SK-N-SH (cell line): ENCODE measurements at regions not wholly inside any gene's neighbourhood (a gene's known extent, or its start where the extent isn't known, plus 50 kb on each side); places are given as distances from the start of the nearest gene placed in this dataset.

Source experiments
- CTCF ChIA-PET: fragments of 300-600, 350-600 bp; formaldehyde crosslinking; extraction: SDS; loops from one replicate; lab custom pipeline; 2021; lab: Yijun Ruan, JAX
- POLR2A ChIA-PET: fragments of 350-600 bp; sonication (Branson Sonifier 250); formaldehyde crosslinking; extraction: SDS; loops from one replicate; lab custom pipeline; 2020; ENCODE audit warnings: antibody characterized with exemption, inconsistent platforms; lab: Yijun Ruan, JAX
- DNase-seq: peaks from one replicate; pipeline ENCODE4 v3.0.0; 2012
- H2AFZ ChIP-seq: fragments of 200-600 bp; sonication (generic); 2 replicates; pipeline ENCODE4 v1.8.1; 2016; ENCODE audit warnings: antibody characterized with exemption, mild to moderate bottlenecking, low read depth
- H3F3A ChIP-seq: fragments of 200-600 bp; sonication (generic); replicated peaks from 2 replicates; pipeline ENCODE3; 2016; ENCODE audit warnings: antibody characterized with exemption, mild to moderate bottlenecking; ENCODE audit not compliant: insufficient read depth
- H3K27ac ChIP-seq, 2 experiments: fragments of 200-500 bp in 1 of 2; fragments of 200-600 bp in 1 of 2; sonication (Bioruptor generic) in 1 of 2; sonication (generic), shearing (Covaris generic) in 1 of 2; 2 replicates each; pipeline versions ENCODE4 v1.5.1 to v1.6.1; 2014 to 2016; ENCODE audit warnings: low read depth in 2 of 2, inconsistent platforms in 1 of 2, low read length in 1 of 2, mild to moderate bottlenecking in 1 of 2, mixed read lengths in 1 of 2
- H3K27me3 ChIP-seq: fragments of 200-600 bp; sonication (generic), shearing (Covaris generic); 2 replicates; pipeline ENCODE4 v1.6.1; 2016; ENCODE audit warnings: mixed run types; ENCODE audit not compliant: insufficient read depth
- H3K36me3 ChIP-seq, 2 experiments: fragments of 200-500 bp in 1 of 2; fragments of 200-600 bp in 1 of 2; sonication (Bioruptor generic) in 1 of 2; sonication (generic) in 1 of 2; replicated peaks in 1 of 2; 2 replicates each; pipeline versions ENCODE3 to v1.5.1; 2014 to 2016; ENCODE audit warnings: low read length in 1 of 2, mild to moderate bottlenecking in 1 of 2; ENCODE audit not compliant: insufficient read depth in 2 of 2, control insufficient read depth in 1 of 2
- H3K4me1 ChIP-seq, 2 experiments: fragments of 200-500 bp in 1 of 2; fragments of 200-600 bp in 1 of 2; sonication (Bioruptor generic) in 1 of 2; sonication (generic), shearing (Covaris generic) in 1 of 2; 2 replicates each; pipeline versions ENCODE4 v1.5.1 to v1.6.1; 2014 to 2016; ENCODE audit warnings: low read depth in 1 of 2, low read length in 1 of 2, mixed run types in 1 of 2; ENCODE audit not compliant: insufficient read depth in 2 of 2, control insufficient read depth in 1 of 2
- H3K4me2 ChIP-seq: fragments of 200-600 bp; sonication (generic), shearing (Covaris generic); 2 replicates; pipeline ENCODE4 v1.6.1; 2017; ENCODE audit warnings: mixed run types
- H3K4me3 ChIP-seq, 2 experiments: fragments of 200-500 bp in 1 of 2; fragments of 200-600 bp in 1 of 2; sonication (Bioruptor generic) in 1 of 2; sonication (generic), shearing (Covaris generic) in 1 of 2; 2 replicates each; pipeline versions ENCODE4 v1.5.1 to v1.8.1; 2014 to 2016; ENCODE audit warnings: low read depth in 2 of 2, inconsistent platforms in 1 of 2, low read length in 1 of 2, mild to moderate bottlenecking in 1 of 2, mixed read lengths in 1 of 2, moderate library complexity in 1 of 2
- H3K79me2 ChIP-seq: fragments of 200-600 bp; sonication (generic); 2 replicates; pipeline ENCODE4 v1.8.1; 2017; ENCODE audit warnings: mild to moderate bottlenecking; ENCODE audit not compliant: insufficient read depth
- H3K9ac ChIP-seq: fragments of 200-600 bp; sonication (generic); 2 replicates; pipeline ENCODE4 v1.6.1; 2017; ENCODE audit warnings: mixed run types
- H3K9me2 ChIP-seq: fragments of 200-600 bp; sonication (generic); 2 replicates; pipeline ENCODE4 v1.6.1; 2017; ENCODE audit warnings: mixed run types
- H3K9me3 ChIP-seq: fragments of 200-600 bp; sonication (generic); 2 replicates; pipeline ENCODE4 v1.6.1; 2017; ENCODE audit warnings: mixed run types, mild to moderate bottlenecking, moderate library complexity
- H4K20me1 ChIP-seq: fragments of 200-600 bp; sonication (generic); 2 replicates; pipeline ENCODE4 v1.6.1; 2017; ENCODE audit warnings: mild to moderate bottlenecking, mixed run types; ENCODE audit not compliant: insufficient read depth
- CHD2 ChIP-seq: fragments of 150-350 bp; IDR thresholded peaks from 2 replicates; pipeline ENCODE4 v1.6.1; 2018; ENCODE audit warnings: low read length; ENCODE audit not compliant: partially characterized antibody
- EZH2phosphoT487 ChIP-seq: fragments of 200-600 bp; sonication (generic); IDR thresholded peaks from 2 replicates; pipeline ENCODE4 v1.6.1; 2017; ENCODE audit warnings: low read depth, mixed run types, mild to moderate bottlenecking, antibody characterized with exemption, moderate library complexity, borderline replicate concordance
- GABPA ChIP-seq: IDR thresholded peaks from 2 replicates; pipeline ENCODE4 v1.4.0; 2012; ENCODE audit warnings: low read depth, mild to moderate bottlenecking
- GATA2 ChIP-seq: sonication (generic); formaldehyde crosslinking; IDR thresholded peaks from 2 replicates; pipeline ENCODE4 v1.5.0; 2020; ENCODE audit warnings: mild to moderate bottlenecking, missing genetic modification reagents
- JUND ChIP-seq: IDR thresholded peaks from 2 replicates; pipeline ENCODE4 v1.4.0; 2012
- MXI1 ChIP-seq: IDR thresholded peaks from 2 replicates; pipeline ENCODE4 v1.6.1; 2012; ENCODE audit warnings: mild to moderate bottlenecking, low read depth, low read length, improper control_type of control experiment
- NFIC ChIP-seq: IDR thresholded peaks from 2 replicates; pipeline ENCODE4 v1.4.0; 2012; ENCODE audit warnings: borderline replicate concordance
- NRF1 ChIP-seq: IDR thresholded peaks from 2 replicates; pipeline ENCODE4 v1.6.1; 2012; ENCODE audit warnings: low read depth, mild to moderate bottlenecking, low read length
- POLR2AphosphoS5 ChIP-seq: IDR thresholded peaks from 2 replicates; pipeline ENCODE4 v1.6.1; 2012; ENCODE audit warnings: low read depth, low read length
- RAD21 ChIP-seq: IDR thresholded peaks from 2 replicates; pipeline ENCODE4 v1.6.1; 2012; ENCODE audit warnings: mild to moderate bottlenecking, low read length
- SIN3A ChIP-seq: IDR thresholded peaks from 2 replicates; pipeline ENCODE4 v1.6.1; 2012; ENCODE audit warnings: low read depth, mild to moderate bottlenecking, low read length, moderate library complexity, borderline replicate concordance
- SMC3 ChIP-seq: IDR thresholded peaks from 2 replicates; pipeline ENCODE4 v1.6.1; 2012; ENCODE audit warnings: low read depth, low read length, improper control_type of control experiment
- YY1 ChIP-seq: IDR thresholded peaks from 2 replicates; pipeline ENCODE4 v1.4.0; 2012; ENCODE audit warnings: low read depth, mild to moderate bottlenecking
- WGBS: methylation state at CpG from one replicate; pipeline ENCODE4 v1.1.6; 2017; ENCODE audit warnings: low lambda C conversion rate; 5-methylcytosine and 5-hydroxymethylcytosine counted together
- TF ChIP-seq, protein P1 (sequence below): IDR thresholded peaks from 2 replicates; pipeline ENCODE4 v1.4.0; 2012; ENCODE audit warnings: low read depth, borderline replicate concordance
- TF ChIP-seq, protein P2 (sequence below): fragments of 150-350 bp; IDR thresholded peaks from 2 replicates; pipeline ENCODE4 v1.6.1; 2016; ENCODE audit warnings: mild to moderate bottlenecking, low read depth, low read length
- TF ChIP-seq, protein P3 (sequence below): IDR thresholded peaks from 2 replicates; pipeline ENCODE4 v1.6.1; 2012; ENCODE audit warnings: mild to moderate bottlenecking, low read depth, low read length, moderate library complexity
- TF ChIP-seq, protein P4 (sequence below): IDR thresholded peaks from 2 replicates; pipeline ENCODE4 v1.4.0; 2012; ENCODE audit warnings: low read depth
- TF ChIP-seq, protein P5 (sequence below): fragments of 150-350 bp; IDR thresholded peaks from 2 replicates; pipeline ENCODE4 v1.6.1; 2017; ENCODE audit warnings: antibody characterized with exemption, low read length, low read depth, borderline replicate concordance
- TF ChIP-seq, protein P6 (sequence below): fragments of 200-600 bp; sonication (generic); IDR thresholded peaks from 2 replicates; pipeline ENCODE4 v1.6.1; 2017; ENCODE audit warnings: antibody characterized with exemption, mild to moderate bottlenecking, moderate library complexity

DNA sequence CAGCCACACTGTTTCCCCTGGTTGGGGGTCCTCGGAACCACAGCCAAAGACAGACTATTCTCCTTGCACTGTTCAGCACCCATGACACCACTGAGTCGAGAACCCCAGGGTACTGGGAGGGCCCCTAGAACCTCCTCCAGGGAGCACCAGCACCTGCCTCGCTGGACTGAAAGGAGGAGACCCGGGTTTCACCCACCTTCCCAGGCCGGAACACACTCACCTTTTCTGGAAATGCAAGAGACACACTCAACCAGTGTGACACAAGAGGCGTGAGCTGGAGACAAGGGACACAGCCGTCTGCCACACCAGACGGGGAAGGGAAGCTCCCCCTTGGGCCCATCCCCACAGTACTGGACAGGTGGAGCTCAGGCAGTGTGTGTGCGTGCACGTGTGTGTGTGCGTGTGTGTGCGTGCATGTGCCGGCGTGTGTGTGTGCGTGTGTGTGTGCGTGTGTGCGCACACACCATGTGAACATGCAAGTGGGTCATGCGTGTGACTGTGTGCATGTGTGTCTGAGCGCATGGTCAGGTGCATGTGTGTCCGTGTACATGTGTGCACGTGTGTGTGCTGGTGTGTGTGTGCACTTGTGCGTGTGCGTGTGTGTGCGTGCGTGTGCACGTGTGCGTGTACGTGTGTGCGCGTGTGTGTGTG is 128.8 kb upstream of the NKX1-1 start:
- H3K9ac ChIP-seq, result no peak overlapping the region
- H3K79me2 ChIP-seq, result no peaks in the 10 kb centered on the region
- no peak overlapping the region for H2AFZ ChIP-seq
- H3K9me2 ChIP-seq, result no peaks in the 10 kb centered on the region
- CTCF ChIA-PET, result interaction anchor here (1.0 to 3.5 kb wide), 3 partner anchors 13 to 117 kb away, joined by 3 to 35 read pairs (median 4); no protein-coding TSS in a partner anchor
- no peaks in the 10 kb centered on the region for H3F3A ChIP-seq
- TF ChIP-seq, protein P1, sequence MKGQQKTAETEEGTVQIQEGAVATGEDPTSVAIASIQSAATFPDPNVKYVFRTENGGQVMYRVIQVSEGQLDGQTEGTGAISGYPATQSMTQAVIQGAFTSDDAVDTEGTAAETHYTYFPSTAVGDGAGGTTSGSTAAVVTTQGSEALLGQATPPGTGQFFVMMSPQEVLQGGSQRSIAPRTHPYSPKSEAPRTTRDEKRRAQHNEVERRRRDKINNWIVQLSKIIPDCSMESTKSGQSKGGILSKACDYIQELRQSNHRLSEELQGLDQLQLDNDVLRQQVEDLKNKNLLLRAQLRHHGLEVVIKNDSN, result no peak
- TF ChIP-seq, protein P2, sequence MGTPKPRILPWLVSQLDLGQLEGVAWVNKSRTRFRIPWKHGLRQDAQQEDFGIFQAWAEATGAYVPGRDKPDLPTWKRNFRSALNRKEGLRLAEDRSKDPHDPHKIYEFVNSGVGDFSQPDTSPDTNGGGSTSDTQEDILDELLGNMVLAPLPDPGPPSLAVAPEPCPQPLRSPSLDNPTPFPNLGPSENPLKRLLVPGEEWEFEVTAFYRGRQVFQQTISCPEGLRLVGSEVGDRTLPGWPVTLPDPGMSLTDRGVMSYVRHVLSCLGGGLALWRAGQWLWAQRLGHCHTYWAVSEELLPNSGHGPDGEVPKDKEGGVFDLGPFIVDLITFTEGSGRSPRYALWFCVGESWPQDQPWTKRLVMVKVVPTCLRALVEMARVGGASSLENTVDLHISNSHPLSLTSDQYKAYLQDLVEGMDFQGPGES, result no peak
- TF ChIP-seq POLR2AphosphoS5 (no peak), MXI1 (no peak), YY1 (no peak), SIN3A (no peak), NRF1 (no peak), GABPA (no peak), GATA2 (no peak), RAD21 (no peak), CHD2 (no peak), JUND (no peak), EZH2phosphoT487 (no peak), SMC3 (no peak), NFIC (no peak)
- TF ChIP-seq, protein P3, sequence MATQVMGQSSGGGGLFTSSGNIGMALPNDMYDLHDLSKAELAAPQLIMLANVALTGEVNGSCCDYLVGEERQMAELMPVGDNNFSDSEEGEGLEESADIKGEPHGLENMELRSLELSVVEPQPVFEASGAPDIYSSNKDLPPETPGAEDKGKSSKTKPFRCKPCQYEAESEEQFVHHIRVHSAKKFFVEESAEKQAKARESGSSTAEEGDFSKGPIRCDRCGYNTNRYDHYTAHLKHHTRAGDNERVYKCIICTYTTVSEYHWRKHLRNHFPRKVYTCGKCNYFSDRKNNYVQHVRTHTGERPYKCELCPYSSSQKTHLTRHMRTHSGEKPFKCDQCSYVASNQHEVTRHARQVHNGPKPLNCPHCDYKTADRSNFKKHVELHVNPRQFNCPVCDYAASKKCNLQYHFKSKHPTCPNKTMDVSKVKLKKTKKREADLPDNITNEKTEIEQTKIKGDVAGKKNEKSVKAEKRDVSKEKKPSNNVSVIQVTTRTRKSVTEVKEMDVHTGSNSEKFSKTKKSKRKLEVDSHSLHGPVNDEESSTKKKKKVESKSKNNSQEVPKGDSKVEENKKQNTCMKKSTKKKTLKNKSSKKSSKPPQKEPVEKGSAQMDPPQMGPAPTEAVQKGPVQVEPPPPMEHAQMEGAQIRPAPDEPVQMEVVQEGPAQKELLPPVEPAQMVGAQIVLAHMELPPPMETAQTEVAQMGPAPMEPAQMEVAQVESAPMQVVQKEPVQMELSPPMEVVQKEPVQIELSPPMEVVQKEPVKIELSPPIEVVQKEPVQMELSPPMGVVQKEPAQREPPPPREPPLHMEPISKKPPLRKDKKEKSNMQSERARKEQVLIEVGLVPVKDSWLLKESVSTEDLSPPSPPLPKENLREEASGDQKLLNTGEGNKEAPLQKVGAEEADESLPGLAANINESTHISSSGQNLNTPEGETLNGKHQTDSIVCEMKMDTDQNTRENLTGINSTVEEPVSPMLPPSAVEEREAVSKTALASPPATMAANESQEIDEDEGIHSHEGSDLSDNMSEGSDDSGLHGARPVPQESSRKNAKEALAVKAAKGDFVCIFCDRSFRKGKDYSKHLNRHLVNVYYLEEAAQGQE, result no peak
- TF ChIP-seq, protein P4, sequence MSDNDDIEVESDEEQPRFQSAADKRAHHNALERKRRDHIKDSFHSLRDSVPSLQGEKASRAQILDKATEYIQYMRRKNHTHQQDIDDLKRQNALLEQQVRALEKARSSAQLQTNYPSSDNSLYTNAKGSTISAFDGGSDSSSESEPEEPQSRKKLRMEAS, result no peak
- TF ChIP-seq, protein P5, sequence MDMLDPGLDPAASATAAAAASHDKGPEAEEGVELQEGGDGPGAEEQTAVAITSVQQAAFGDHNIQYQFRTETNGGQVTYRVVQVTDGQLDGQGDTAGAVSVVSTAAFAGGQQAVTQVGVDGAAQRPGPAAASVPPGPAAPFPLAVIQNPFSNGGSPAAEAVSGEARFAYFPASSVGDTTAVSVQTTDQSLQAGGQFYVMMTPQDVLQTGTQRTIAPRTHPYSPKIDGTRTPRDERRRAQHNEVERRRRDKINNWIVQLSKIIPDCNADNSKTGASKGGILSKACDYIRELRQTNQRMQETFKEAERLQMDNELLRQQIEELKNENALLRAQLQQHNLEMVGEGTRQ, result no peak
- TF ChIP-seq, protein P6, sequence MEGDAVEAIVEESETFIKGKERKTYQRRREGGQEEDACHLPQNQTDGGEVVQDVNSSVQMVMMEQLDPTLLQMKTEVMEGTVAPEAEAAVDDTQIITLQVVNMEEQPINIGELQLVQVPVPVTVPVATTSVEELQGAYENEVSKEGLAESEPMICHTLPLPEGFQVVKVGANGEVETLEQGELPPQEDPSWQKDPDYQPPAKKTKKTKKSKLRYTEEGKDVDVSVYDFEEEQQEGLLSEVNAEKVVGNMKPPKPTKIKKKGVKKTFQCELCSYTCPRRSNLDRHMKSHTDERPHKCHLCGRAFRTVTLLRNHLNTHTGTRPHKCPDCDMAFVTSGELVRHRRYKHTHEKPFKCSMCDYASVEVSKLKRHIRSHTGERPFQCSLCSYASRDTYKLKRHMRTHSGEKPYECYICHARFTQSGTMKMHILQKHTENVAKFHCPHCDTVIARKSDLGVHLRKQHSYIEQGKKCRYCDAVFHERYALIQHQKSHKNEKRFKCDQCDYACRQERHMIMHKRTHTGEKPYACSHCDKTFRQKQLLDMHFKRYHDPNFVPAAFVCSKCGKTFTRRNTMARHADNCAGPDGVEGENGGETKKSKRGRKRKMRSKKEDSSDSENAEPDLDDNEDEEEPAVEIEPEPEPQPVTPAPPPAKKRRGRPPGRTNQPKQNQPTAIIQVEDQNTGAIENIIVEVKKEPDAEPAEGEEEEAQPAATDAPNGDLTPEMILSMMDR, result no peak
- no peaks in the 10 kb centered on the region; a peak in 1 of 4 replicates for H3K4me1 ChIP-seq
- no peak overlapping the region for H3K4me3 ChIP-seq
- POLR2A ChIA-PET, result interaction anchor here (0.6 kb wide), 1 partner anchor 312 kb away, joined by 3 read pairs; no protein-coding TSS in a partner anchor
- H4K20me1 ChIP-seq, result no peaks in the 10 kb centered on the region
- no peak for DNase-seq
- peaks cover 48% of the 10 kb centered on the region for H3K27me3 ChIP-seq
- no peak overlapping the region for H3K27ac ChIP-seq
- H3K36me3 ChIP-seq, result no peaks in the 10 kb centered on the region
- H3K9me3 ChIP-seq, result no peaks in the 10 kb centered on the region
- no peak overlapping the region for H3K4me2 ChIP-seq
- WGBS, result 83% methylated on average over 28 of the region's 30 CpGs
